Upper lobe of left lung (tissue), 6 donors: ENCODE measurements at regions not wholly inside any gene's neighbourhood (a gene's known extent, or its start where the extent isn't known, plus 50 kb on each side); places are given as distances from the start of the nearest gene placed in this dataset.
"Not testable (repeated sequence)": the region's sequence is repeated elsewhere in the genome, so short reads cannot be mapped to it uniquely, and the experiment has no call there.

Source experiments
- ATAC-seq, 2 donors: fragments of 200-7000 bp; cut with Tn5 transposase; one replicate each; pipeline ENCODE4 v1.9.1; 2022; ENCODE audit warnings: mild to moderate bottlenecking in 2 of 2, moderate library complexity in 2 of 2; ENCODE audit not compliant: low FRiP score in 2 of 2
- DNase-seq, 2 donors: peaks; one replicate each; pipeline ENCODE4 v3.0.0-alpha.2; 2019 to 2020
- H3K27ac ChIP-seq, 4 donors: fragments of 200-600 bp; sonication (generic); one replicate each; pipeline ENCODE4 v1.5.1; 2016 to 2019
- H3K27me3 ChIP-seq, 4 donors: fragments of 200-600 bp; sonication (generic); one replicate each; pipeline ENCODE4 v1.5.1; 2017 to 2019
- H3K36me3 ChIP-seq, 4 donors: fragments of 200-600 bp; sonication (generic); one replicate each; pipeline ENCODE4 v1.5.1; 2016 to 2019
- H3K4me1 ChIP-seq, 4 donors: fragments of 200-600 bp; sonication (generic); one replicate each; pipeline ENCODE4 v1.5.1; 2018 to 2019
- H3K4me3 ChIP-seq, 4 donors: fragments of 200-600 bp; sonication (generic); one replicate each; pipeline ENCODE4 v1.5.1; 2017 to 2019; ENCODE audit warnings: mild to moderate bottlenecking in 2 of 4, moderate library complexity in 1 of 4
- H3K9me3 ChIP-seq, 4 donors: fragments of 200-600 bp; sonication (generic); one replicate each; pipeline ENCODE4 v1.5.1; 2018 to 2019
- WGBS, 2 donors: methylation state at CpG; one replicate each; pipeline ENCODE4 v1.1.5; 2017 to 2018; 5-methylcytosine and 5-hydroxymethylcytosine counted together
- donor health status: DM: no; HTN: no; CAD: no; lungs with moderate emphysema.
- donor health status: DM: no; HTN: yes; CAD: no; lungs with severe emphysema.

DNA sequence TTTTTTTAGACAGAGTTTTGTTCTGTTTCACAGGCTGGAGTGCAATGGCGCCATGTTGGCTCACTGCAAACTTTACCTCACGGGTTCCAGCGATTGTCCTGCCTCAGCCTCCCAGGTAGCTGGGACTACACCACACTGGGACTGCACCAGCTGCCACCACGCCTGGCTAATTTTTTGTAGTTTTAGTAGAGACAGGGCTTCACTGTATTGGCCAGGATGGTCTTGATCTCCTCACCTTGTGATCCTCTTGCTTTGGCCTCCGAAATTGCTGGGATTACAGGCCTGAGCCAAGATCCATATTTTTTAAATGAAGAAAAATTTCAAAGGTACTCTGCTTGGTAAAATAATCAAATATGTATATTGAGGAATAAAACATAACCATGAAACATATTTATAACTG, 195.8 kb upstream of the TPTE start:
- WGBS, 2 donors = 43 to 83% methylated on average over 5 of the region's 5 CpGs
- not testable (repeated sequence) for H3K4me1 ChIP-seq, H3K27me3 ChIP-seq, H3K36me3 ChIP-seq, DNase-seq, H3K27ac ChIP-seq, H3K4me3 ChIP-seq
- H3K9me3 ChIP-seq = peaks cover 15 to 35% (median 21%) of the 10 kb centered on the region in 4 donors
- ATAC-seq = peak in 1 of 2 donors; percentile 92

DNA sequence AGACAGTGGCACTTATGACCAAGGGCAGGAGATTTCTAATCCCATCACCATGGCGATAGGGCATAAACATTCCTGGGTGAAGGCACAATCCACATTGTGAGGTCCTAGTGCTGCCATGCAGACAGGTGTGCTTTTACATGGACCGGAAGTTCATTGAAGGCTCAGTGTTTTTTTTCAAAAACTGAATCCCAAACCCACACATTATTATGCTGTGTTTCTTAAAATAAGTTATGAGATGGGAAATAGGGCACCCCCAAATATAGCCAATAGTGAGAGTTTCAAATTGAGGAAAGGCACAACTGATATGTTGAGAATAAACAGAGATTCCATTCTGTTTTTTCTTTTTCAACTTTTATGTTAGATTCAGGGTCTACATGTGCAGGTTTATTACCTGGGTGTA, 195.2 kb upstream of the TPTE start:
- not testable (repeated sequence) for H3K4me3 ChIP-seq, DNase-seq, H3K27me3 ChIP-seq, H3K36me3 ChIP-seq, H3K27ac ChIP-seq, H3K4me1 ChIP-seq
- ATAC-seq = peak in 1 of 2 donors; percentile 70
- peaks cover 15 to 41% (median 26%) of the 10 kb centered on the region in 4 donors for H3K9me3 ChIP-seq
- WGBS, 2 donors = 79 to 87% methylated on average over 2 of the region's 2 CpGs

DNA sequence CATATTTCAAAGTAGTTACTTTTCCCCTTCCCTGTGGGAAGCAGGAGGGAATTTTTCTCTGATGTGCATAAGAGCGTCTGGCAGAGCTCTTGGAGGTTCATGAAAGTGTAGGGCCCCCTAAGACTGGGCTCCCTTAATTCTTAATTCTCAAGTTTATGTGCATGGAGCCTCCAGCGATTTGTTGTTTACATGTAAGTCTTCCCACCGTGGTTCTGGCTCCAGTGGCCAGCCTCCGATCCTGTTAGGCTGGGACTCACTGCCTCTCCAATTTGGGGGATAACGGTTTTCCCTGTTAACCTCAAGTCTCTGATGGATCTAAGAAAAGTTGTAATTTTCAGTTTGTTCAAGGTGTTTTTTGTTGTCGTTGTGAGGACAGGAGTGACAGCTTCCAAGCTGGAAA, 192.7 kb upstream of the TPTE start:
- not testable (repeated sequence) for H3K27me3 ChIP-seq, H3K4me3 ChIP-seq, ATAC-seq, H3K36me3 ChIP-seq, H3K27ac ChIP-seq, DNase-seq, H3K4me1 ChIP-seq
- WGBS, 2 donors = 52 to 54% methylated on average over 6 of the region's 6 CpGs
- peaks cover 15 to 49% (median 29%) of the 10 kb centered on the region in 4 donors for H3K9me3 ChIP-seq

DNA sequence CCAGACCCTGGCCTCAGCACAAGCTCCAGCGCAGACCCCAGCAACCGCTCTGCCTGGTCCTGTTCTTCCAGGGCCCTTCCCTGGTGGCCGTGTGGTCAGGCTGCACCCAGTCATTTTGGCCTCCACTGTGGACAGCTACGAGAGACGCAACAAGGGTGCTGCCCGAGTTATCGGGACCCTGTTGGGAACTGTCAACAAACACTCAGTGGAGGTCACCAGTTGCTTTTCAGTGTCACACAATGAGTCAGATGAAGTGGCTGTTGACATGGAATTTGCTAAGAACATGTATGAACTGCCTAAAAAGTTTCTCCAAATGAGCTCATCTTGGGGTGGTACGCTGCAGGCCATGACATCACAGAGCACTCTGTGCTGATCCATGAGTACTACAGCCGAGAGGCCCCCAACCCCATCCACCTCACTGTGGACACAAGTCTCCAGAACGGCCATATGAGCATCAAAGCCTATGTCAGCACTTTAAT, 190.7 kb upstream of the TPTE start:
- H3K9me3 ChIP-seq = peaks cover 11 to 46% (median 29%) of the 10 kb centered on the region in 4 donors
- H3K4me3 ChIP-seq, H3K4me1 ChIP-seq, H3K36me3 ChIP-seq, H3K27ac ChIP-seq, H3K27me3 ChIP-seq: not testable (repeated sequence)
- 75 to 79% methylated on average over 10 of the region's 10 CpGs for whole genome bisulfite sequencing, 2 donors
- DNase-seq = peak in 1 of 2 donors; percentile 80
- ATAC-seq = peak; percentile 30 to 72

DNA sequence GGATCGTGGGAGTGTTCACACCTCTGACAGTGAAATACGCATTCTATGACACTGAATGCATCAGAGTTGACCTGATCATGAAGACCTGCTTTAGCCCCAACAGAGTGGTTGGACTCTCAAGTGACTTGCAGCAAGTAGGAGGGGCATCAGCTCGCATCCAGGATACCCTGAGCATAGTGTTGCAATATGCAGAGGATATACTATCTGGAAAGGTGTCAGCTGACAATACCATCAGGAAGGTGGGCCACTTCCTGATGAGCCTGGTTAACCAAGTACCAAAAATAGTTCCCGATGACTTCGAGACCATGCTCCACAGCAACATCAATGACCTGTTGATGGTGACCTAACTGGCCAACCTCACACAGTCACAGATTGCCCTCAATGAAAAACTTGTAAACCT, 190.2 kb upstream of the TPTE start:
- not testable (repeated sequence) for H3K27me3 ChIP-seq, H3K4me1 ChIP-seq, H3K4me3 ChIP-seq, DNase-seq, H3K36me3 ChIP-seq, H3K27ac ChIP-seq
- peaks cover 10 to 43% (median 29%) of the 10 kb centered on the region in 4 donors for H3K9me3 ChIP-seq
- WGBS, 2 donors = 75 to 78% methylated on average over 5 of the region's 5 CpGs
- peak; percentile 20 to 31 for ATAC-seq

DNA sequence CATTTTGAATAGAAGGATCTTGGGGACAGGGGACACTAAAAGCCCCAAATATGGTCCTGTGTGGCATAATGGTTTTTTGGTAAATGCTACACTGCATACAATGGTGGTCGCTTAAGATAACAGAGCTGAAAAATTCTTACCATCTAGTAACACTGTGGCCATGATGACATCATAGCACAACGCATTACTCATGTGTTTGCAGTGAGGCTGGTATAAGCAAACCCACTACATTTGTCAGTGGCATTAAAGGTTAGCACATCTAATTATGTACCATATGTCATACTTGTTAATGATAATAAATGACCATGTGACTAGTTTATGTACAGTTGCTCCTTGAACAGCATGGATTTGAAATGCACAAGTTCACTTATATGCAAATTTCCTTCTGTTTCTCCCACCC, 188.4 kb upstream of the TPTE start:
- not testable (repeated sequence) for H3K4me3 ChIP-seq, H3K27me3 ChIP-seq, H3K4me1 ChIP-seq, H3K36me3 ChIP-seq, H3K27ac ChIP-seq, DNase-seq
- peak; percentile 11 to 15 for ATAC-seq
- H3K9me3 ChIP-seq = peaks cover 0 to 29% (median 16%) of the 10 kb centered on the region in 4 donors
- WGBS, 2 donors = 39 to 64% methylated on average over 1 of the region's 2 CpGs

DNA sequence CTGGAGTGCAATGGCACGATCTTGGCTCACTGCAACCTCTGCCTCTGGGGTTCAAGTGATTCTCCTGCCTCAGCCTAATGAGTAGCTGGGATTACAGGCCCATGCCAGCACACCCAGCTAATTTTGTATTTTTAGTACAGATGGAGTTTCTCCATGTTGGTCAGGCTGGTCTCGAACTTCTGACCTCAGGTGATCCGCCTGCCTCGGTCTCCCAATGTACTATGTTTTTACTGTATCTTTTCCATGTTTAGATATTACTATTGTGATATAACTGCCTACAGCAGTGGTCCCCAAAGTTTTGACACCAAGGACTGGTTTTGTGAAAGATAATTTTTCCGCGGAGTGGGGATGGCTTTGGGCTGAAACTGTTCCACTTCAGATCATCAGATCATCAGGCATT, 187.0 kb upstream of the TPTE start:
- not testable (repeated sequence) for H3K27ac ChIP-seq, DNase-seq, H3K27me3 ChIP-seq, ATAC-seq, H3K4me1 ChIP-seq, H3K4me3 ChIP-seq, H3K36me3 ChIP-seq
- H3K9me3 ChIP-seq = peaks cover 0 to 20% (median 12%) of the 10 kb centered on the region in 4 donors
- 70 to 74% methylated on average over 6 of the region's 6 CpGs for WGBS, 2 donors

DNA sequence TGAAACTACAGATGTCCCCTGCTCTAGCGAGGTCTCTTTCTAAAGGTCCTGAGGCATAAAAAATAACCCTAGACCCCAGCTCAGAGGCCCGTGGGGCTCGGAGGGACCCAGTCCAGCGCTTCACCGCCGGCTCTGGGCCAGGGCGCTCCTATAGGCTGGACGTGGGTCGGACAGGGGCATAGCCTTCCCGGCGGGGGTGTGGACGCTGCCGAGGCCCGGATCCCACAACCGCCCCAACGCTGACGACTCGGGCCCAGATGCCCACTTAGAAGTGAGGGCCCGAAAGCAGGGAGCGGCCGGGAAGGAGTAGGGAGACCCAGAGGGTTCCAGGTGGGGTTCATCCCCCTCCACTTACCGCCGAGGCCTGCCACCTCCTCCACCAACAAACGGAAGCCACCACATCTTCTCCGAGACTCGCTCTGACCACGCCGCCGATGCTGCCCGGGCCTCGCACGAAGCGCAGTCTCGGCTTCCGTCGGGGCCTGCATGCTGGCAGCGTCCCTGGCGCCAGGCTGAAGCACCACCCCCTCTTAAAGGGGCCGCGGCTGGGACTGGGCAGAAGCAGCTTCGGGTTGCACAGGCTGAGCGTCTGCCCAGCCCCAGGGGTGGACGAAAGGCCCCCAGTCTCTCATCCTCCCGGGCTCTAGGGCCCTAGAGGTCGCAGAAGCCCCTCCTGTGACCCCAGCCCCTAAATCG, 179.0 kb upstream of the TPTE start:
- not testable (repeated sequence) for H3K4me3 ChIP-seq
- H3K9me3 ChIP-seq = peaks cover 3 to 32% (median 21%) of the 10 kb centered on the region in 4 donors

DNA sequence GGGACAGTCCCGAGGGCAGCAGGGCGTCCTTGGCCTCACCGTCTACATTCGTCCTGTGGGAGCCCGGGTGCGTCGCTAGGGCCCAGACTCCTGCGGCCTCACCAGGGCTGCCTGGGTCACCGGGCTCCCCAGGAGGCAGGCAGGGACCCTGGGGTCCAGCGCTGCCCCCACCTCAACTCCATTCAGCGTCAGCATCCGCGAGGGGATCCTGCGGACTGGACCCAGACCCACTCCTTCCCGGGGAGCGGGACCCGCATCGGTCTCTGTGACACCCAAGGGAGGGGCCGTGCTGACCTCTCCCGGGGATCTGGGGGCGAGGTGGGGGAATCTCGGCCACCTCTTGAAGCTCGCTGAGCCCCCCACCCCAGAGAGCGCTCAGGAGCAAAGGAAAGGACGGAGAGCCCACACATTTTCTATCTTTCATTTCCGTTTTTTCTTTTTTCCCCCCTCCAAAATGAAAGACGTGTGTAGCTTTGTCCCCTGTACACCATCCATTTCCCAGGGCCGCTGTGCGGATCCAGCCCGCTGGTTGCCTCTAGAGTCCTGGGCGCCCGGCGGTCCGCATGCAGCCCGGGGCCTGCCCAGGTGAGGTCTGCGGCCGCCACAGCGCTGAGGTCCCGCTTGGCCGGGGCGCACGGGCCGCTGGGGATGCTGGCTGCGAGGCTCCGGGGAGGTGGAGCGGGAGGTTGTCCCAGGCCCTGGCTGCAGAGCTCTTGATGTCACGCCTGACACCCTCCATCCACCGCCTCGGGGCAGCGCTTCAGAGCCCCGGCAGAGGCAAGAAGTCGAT, 178.0 kb upstream of the TPTE start:
- H3K4me1 ChIP-seq, H3K27me3 ChIP-seq, H3K4me3 ChIP-seq, H3K36me3 ChIP-seq, H3K27ac ChIP-seq: not testable (repeated sequence)
- H3K9me3 ChIP-seq = peaks cover 3 to 41% (median 29%) of the 10 kb centered on the region in 4 donors
- DNase-seq (peak in 1 of 2 donors; percentile 90), ATAC-seq (peak; percentile 2 to 4)
- 77 to 84% methylated on average over 25 to 35 of the region's 52 CpGs for WGBS, 2 donors

More for the DNA sequence above, 179.0 kb upstream of the TPTE start:
- not testable (repeated sequence) for H3K27ac ChIP-seq, H3K27me3 ChIP-seq, H3K4me1 ChIP-seq, H3K36me3 ChIP-seq
- DNase-seq (peak in 1 of 2 donors; percentile 91), ATAC-seq (peak; percentile 17 to 29)
- 74 to 78% methylated on average over 25 to 26 of the region's 46 CpGs for WGBS, 2 donors

DNA sequence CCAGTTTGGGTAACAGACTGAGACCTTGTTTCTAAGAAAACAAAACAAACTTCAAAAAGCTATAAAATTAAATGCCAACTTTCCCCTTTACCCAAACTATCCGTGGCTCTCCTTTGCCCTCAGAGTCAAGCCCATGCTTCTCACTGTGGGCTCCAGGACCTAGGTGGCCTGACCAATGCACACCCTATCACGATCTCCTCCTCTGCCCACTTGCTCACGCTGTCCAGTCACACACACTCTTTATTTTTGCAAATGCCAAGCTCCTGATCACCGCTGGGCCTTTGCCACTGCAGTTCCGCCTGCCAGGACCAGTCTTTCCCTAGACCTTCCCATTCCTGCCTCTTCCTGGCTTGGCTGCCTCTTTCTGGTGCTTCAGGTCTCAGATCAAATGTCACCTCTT, 177.1 kb upstream of the TPTE start:
- H3K9me3 ChIP-seq = peaks cover 3 to 41% (median 29%) of the 10 kb centered on the region in 4 donors
- DNase-seq = not testable (repeated sequence)
- peak; percentile 0 to 1 for ATAC-seq

DNA sequence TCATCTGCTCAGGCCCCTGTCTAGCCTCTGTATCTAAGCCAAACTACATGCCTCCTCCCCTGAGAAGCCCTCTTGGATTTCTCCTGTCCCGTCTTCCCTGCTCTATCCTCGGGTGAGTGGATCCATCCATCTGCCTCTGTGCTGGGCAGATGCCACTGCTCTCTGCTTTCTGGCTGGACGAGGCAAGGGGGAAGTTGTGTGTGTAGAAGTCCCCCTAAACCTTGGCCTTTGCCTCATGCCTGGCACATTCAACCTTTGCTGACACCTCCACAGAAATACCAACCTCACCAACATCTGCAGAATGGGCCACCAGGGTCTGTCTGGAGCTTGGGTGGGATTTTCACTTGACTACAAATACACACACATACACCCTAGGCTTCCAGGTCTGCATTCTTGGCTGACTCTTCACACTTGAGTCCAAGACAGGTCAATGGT, 176.2 kb upstream of the TPTE start:
- not testable (repeated sequence) for ATAC-seq, H3K27me3 ChIP-seq, H3K4me1 ChIP-seq, H3K36me3 ChIP-seq, H3K4me3 ChIP-seq, H3K27ac ChIP-seq, DNase-seq
- peaks cover 3 to 46% (median 29%) of the 10 kb centered on the region in 4 donors for H3K9me3 ChIP-seq
- 44 to 55% methylated on average over 3 of the region's 3 CpGs for WGBS, 2 donors

More for the DNA sequence above, 177.1 kb upstream of the TPTE start:
- not testable (repeated sequence) for H3K27ac ChIP-seq, H3K36me3 ChIP-seq, H3K4me1 ChIP-seq, H3K4me3 ChIP-seq, H3K27me3 ChIP-seq
- 37 to 42% methylated on average over 5 of the region's 5 CpGs for WGBS, 2 donors

DNA sequence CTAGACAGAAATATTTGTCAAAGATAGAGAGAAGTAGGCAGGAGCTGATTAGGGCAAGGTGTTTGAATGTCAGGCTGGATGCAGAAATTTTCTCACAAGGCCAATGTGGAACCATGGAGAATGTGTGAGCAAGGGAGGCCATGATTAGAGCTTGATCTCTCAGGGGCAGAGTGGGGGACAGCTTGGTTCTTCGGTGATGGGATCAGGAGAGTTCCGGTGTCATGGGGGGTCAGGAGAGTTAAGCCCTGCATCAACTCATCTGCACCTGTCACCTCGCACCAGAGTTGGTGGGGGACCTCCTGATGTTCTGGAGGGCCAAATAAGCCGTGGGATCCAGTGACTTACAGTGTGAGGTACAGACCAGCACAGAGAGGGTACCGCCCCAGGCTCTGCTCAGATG, 175.1 kb upstream of the TPTE start:
- 52 to 65% methylated on average over 4 of the region's 5 CpGs for WGBS, 2 donors
- peaks cover 3 to 46% (median 29%) of the 10 kb centered on the region in 4 donors for H3K9me3 ChIP-seq

More for the DNA sequence above, 175.1 kb upstream of the TPTE start:
- peak; percentile 2 to 6 for ATAC-seq
- H3K27ac ChIP-seq, H3K27me3 ChIP-seq, H3K36me3 ChIP-seq, DNase-seq, H3K4me1 ChIP-seq, H3K4me3 ChIP-seq: not testable (repeated sequence)
